ENCODE measurements at regions not wholly inside any gene's neighbourhood (a gene's known extent, or its start where the extent isn't known, plus 50 kb on each side); places are given as distances from the start of the nearest gene placed in this dataset.

GRCh38 chr6:22073516-22074198 lies 223.2 kb downstream of the PRL start:
- H3K4me2 ChIP-seq (ENCODE audit: low read depth, low read length, poor library complexity, severe bottlenecking): no peak overlapping the region
- H4K20me1 ChIP-seq (ENCODE audit: insufficient read depth, low read length, poor library complexity, severe bottlenecking): no peaks in the 10 kb centered on the region
- H3F3A ChIP-seq (ENCODE audit: low read depth): peaks cover 4% of the 10 kb centered on the region; the same call in 1 of the 2 replicates
- peaks cover 35% of the 10 kb centered on the region; the same call in 1 of the 2 replicates for H3K79me2 ChIP-seq (ENCODE audit: insufficient read depth, low read length)
- H3K4me1 ChIP-seq (ENCODE audit: insufficient read depth, low read length, poor library complexity, severe bottlenecking): peaks cover 27% of the 10 kb centered on the region
- TF ChIP-seq CTCF (conservative IDR thresholded peaks at IDR 0.05; ENCODE audit: low read length) (no peak), EZH2phosphoT487 (IDR thresholded peaks at IDR 0.05; ENCODE audit: borderline replicate concordance) (no peak)
- no peak overlapping the region for H3K4me3 ChIP-seq (ENCODE audit: low read length, poor library complexity, severe bottlenecking)
- no peak overlapping the region for H3K9ac ChIP-seq (ENCODE audit: low read depth, low read length, poor library complexity, severe bottlenecking)
- H3K27me3 ChIP-seq (ENCODE audit: insufficient read depth, low read length, poor library complexity, severe bottlenecking): no peaks in the 10 kb centered on the region
- H3K9me3 ChIP-seq (ENCODE audit: insufficient read depth, low read depth, low read length): no peaks in the 10 kb centered on the region
- H3K36me3 ChIP-seq (ENCODE audit: insufficient read depth, low read length): peaks cover 50% of the 10 kb centered on the region
- H3K9me2 ChIP-seq (replicated peaks; ENCODE audit: low read depth, low read length): no peaks in the 10 kb centered on the region
- no peak overlapping the region for H2AFZ ChIP-seq (ENCODE audit: low read length)

- Histone ChIP-seq H3K79me2 (ENCODE audit: insufficient read depth, low read length) (peaks cover 12% of the 10 kb centered on the region; the same call in 1 of the 2 replicates), H3K27me3 (ENCODE audit: insufficient read depth, low read length, poor library complexity, severe bottlenecking) (no peaks in the 10 kb centered on the region), H3K9me3 (ENCODE audit: insufficient read depth, low read depth, low read length) (no peaks in the 10 kb centered on the region), H3K9ac (ENCODE audit: low read depth, low read length, poor library complexity, severe bottlenecking) (no peak overlapping the region), H3K9me2 (replicated peaks; ENCODE audit: low read depth, low read length) (no peaks in the 10 kb centered on the region), H2AFZ (ENCODE audit: low read length) (no peak overlapping the region), H3K4me3 (ENCODE audit: low read length, poor library complexity, severe bottlenecking) (no peak overlapping the region), H3K4me1 (ENCODE audit: insufficient read depth, low read length, poor library complexity, severe bottlenecking) (peaks cover 1% of the 10 kb centered on the region), H3F3A (ENCODE audit: low read depth) (0 out of 2 replicates have a peak, but pooled peaks cover under 1% of the 10 kb centered on the region), H4K20me1 (ENCODE audit: insufficient read depth, low read length, poor library complexity, severe bottlenecking) (no peaks in the 10 kb centered on the region), H3K36me3 (ENCODE audit: insufficient read depth, low read length) (peaks cover 42% of the 10 kb centered on the region), H3K4me2 (ENCODE audit: low read depth, low read length, poor library complexity, severe bottlenecking) (no peak overlapping the region)
- no peak for TF ChIP-seq CTCF (conservative IDR thresholded peaks at IDR 0.05; ENCODE audit: low read length)
- no peak for TF ChIP-seq EZH2phosphoT487 (IDR thresholded peaks at IDR 0.05; ENCODE audit: borderline replicate concordance)
These were observed 218.5 kb downstream of the PRL start for GRCh38 chr6:22078288-22078687.

- peaks cover 44% of the 10 kb centered on the region for H3K36me3 ChIP-seq (ENCODE audit: insufficient read depth, low read length)
- no peak overlapping the region for H3K9ac ChIP-seq (ENCODE audit: low read depth, low read length, poor library complexity, severe bottlenecking)
- no peaks in the 10 kb centered on the region for H3K9me3 ChIP-seq (ENCODE audit: insufficient read depth, low read depth, low read length)
- no peaks in the 10 kb centered on the region for H3K27me3 ChIP-seq (ENCODE audit: insufficient read depth, low read length, poor library complexity, severe bottlenecking)
- H3K4me3 ChIP-seq (ENCODE audit: low read length, poor library complexity, severe bottlenecking): no peak overlapping the region
- peaks cover 10% of the 10 kb centered on the region; the same call in 1 of the 2 replicates for H3K79me2 ChIP-seq (ENCODE audit: insufficient read depth, low read length)
- H4K20me1 ChIP-seq (ENCODE audit: insufficient read depth, low read length, poor library complexity, severe bottlenecking): no peaks in the 10 kb centered on the region
- no peak overlapping the region for H3K4me2 ChIP-seq (ENCODE audit: low read depth, low read length, poor library complexity, severe bottlenecking)
- H3F3A ChIP-seq (ENCODE audit: low read depth): no peaks in the 10 kb centered on the region
- TF ChIP-seq CTCF (conservative IDR thresholded peaks at IDR 0.05; ENCODE audit: low read length) (no peak), EZH2phosphoT487 (IDR thresholded peaks at IDR 0.05; ENCODE audit: borderline replicate concordance) (no peak)
- no peak overlapping the region for H2AFZ ChIP-seq (ENCODE audit: low read length)
- no peaks in the 10 kb centered on the region for H3K4me1 ChIP-seq (ENCODE audit: insufficient read depth, low read length, poor library complexity, severe bottlenecking)
- H3K9me2 ChIP-seq (replicated peaks; ENCODE audit: low read depth, low read length): no peaks in the 10 kb centered on the region
These were observed 217.9 kb downstream of the PRL start for GRCh38 chr6:22078802-22079545.

Data from Loucy (cell line).